SK-N-SH (cell line): ENCODE measurements at regions not wholly inside any gene's neighbourhood (a gene's known extent, or its start where the extent isn't known, plus 50 kb on each side); places are given as distances from the start of the nearest gene placed in this dataset.

Experiments
- CTCF ChIA-PET: fragments of 300-600, 350-600 bp; formaldehyde crosslinking; extraction: SDS; loops from one replicate; lab custom pipeline; 2021; lab: Yijun Ruan, JAX
- POLR2A ChIA-PET: fragments of 350-600 bp; sonication (Branson Sonifier 250); formaldehyde crosslinking; extraction: SDS; loops from one replicate; lab custom pipeline; 2020; ENCODE audit warnings: antibody characterized with exemption, inconsistent platforms; lab: Yijun Ruan, JAX
- DNase-seq: peaks from one replicate; pipeline ENCODE4 v3.0.0; 2012
- H2AFZ ChIP-seq: fragments of 200-600 bp; sonication (generic); 2 replicates; pipeline ENCODE4 v1.8.1; 2016; ENCODE audit warnings: antibody characterized with exemption, mild to moderate bottlenecking, low read depth
- H3F3A ChIP-seq: fragments of 200-600 bp; sonication (generic); replicated peaks from 2 replicates; pipeline ENCODE3; 2016; ENCODE audit warnings: antibody characterized with exemption, mild to moderate bottlenecking; ENCODE audit not compliant: insufficient read depth
- H3K27ac ChIP-seq, 2 experiments: fragments of 200-500 bp in 1 of 2; fragments of 200-600 bp in 1 of 2; sonication (Bioruptor generic) in 1 of 2; sonication (generic), shearing (Covaris generic) in 1 of 2; 2 replicates each; pipeline versions ENCODE4 v1.5.1 to v1.6.1; 2014 to 2016; ENCODE audit warnings: low read depth in 2 of 2, inconsistent platforms in 1 of 2, low read length in 1 of 2, mild to moderate bottlenecking in 1 of 2, mixed read lengths in 1 of 2
- H3K27me3 ChIP-seq: fragments of 200-600 bp; sonication (generic), shearing (Covaris generic); 2 replicates; pipeline ENCODE4 v1.6.1; 2016; ENCODE audit warnings: mixed run types; ENCODE audit not compliant: insufficient read depth
- H3K36me3 ChIP-seq, 2 experiments: fragments of 200-500 bp in 1 of 2; fragments of 200-600 bp in 1 of 2; sonication (Bioruptor generic) in 1 of 2; sonication (generic) in 1 of 2; replicated peaks in 1 of 2; 2 replicates each; pipeline versions ENCODE3 to v1.5.1; 2014 to 2016; ENCODE audit warnings: low read length in 1 of 2, mild to moderate bottlenecking in 1 of 2; ENCODE audit not compliant: insufficient read depth in 2 of 2, control insufficient read depth in 1 of 2
- H3K4me1 ChIP-seq, 2 experiments: fragments of 200-500 bp in 1 of 2; fragments of 200-600 bp in 1 of 2; sonication (Bioruptor generic) in 1 of 2; sonication (generic), shearing (Covaris generic) in 1 of 2; 2 replicates each; pipeline versions ENCODE4 v1.5.1 to v1.6.1; 2014 to 2016; ENCODE audit warnings: low read depth in 1 of 2, low read length in 1 of 2, mixed run types in 1 of 2; ENCODE audit not compliant: insufficient read depth in 2 of 2, control insufficient read depth in 1 of 2
- H3K4me2 ChIP-seq: fragments of 200-600 bp; sonication (generic), shearing (Covaris generic); 2 replicates; pipeline ENCODE4 v1.6.1; 2017; ENCODE audit warnings: mixed run types
- H3K4me3 ChIP-seq, 2 experiments: fragments of 200-500 bp in 1 of 2; fragments of 200-600 bp in 1 of 2; sonication (Bioruptor generic) in 1 of 2; sonication (generic), shearing (Covaris generic) in 1 of 2; 2 replicates each; pipeline versions ENCODE4 v1.5.1 to v1.8.1; 2014 to 2016; ENCODE audit warnings: low read depth in 2 of 2, inconsistent platforms in 1 of 2, low read length in 1 of 2, mild to moderate bottlenecking in 1 of 2, mixed read lengths in 1 of 2, moderate library complexity in 1 of 2
- H3K79me2 ChIP-seq: fragments of 200-600 bp; sonication (generic); 2 replicates; pipeline ENCODE4 v1.8.1; 2017; ENCODE audit warnings: mild to moderate bottlenecking; ENCODE audit not compliant: insufficient read depth
- H3K9ac ChIP-seq: fragments of 200-600 bp; sonication (generic); 2 replicates; pipeline ENCODE4 v1.6.1; 2017; ENCODE audit warnings: mixed run types
- H3K9me2 ChIP-seq: fragments of 200-600 bp; sonication (generic); 2 replicates; pipeline ENCODE4 v1.6.1; 2017; ENCODE audit warnings: mixed run types
- H3K9me3 ChIP-seq: fragments of 200-600 bp; sonication (generic); 2 replicates; pipeline ENCODE4 v1.6.1; 2017; ENCODE audit warnings: mixed run types, mild to moderate bottlenecking, moderate library complexity
- H4K20me1 ChIP-seq: fragments of 200-600 bp; sonication (generic); 2 replicates; pipeline ENCODE4 v1.6.1; 2017; ENCODE audit warnings: mild to moderate bottlenecking, mixed run types; ENCODE audit not compliant: insufficient read depth
- CHD2 ChIP-seq: fragments of 150-350 bp; IDR thresholded peaks from 2 replicates; pipeline ENCODE4 v1.6.1; 2018; ENCODE audit warnings: low read length; ENCODE audit not compliant: partially characterized antibody
- CTCF ChIP-seq: fragments of 200-600 bp; sonication (generic); IDR thresholded peaks from 2 replicates; pipeline ENCODE4 v1.6.1; 2017; ENCODE audit warnings: antibody characterized with exemption, mild to moderate bottlenecking, moderate library complexity
- ELF1 ChIP-seq: IDR thresholded peaks from 2 replicates; pipeline ENCODE4 v1.4.0; 2012
- EP300 ChIP-seq, 2 experiments: IDR thresholded peaks; 2 replicates each; pipeline versions ENCODE4 v1.4.0 to v1.6.1; 2012; ENCODE audit warnings: borderline replicate concordance in 1 of 2, low read depth in 1 of 2, low read length in 1 of 2
- EZH2phosphoT487 ChIP-seq: fragments of 200-600 bp; sonication (generic); IDR thresholded peaks from 2 replicates; pipeline ENCODE4 v1.6.1; 2017; ENCODE audit warnings: low read depth, mixed run types, mild to moderate bottlenecking, antibody characterized with exemption, moderate library complexity, borderline replicate concordance
- FOXJ3 ChIP-seq: sonication (generic); formaldehyde crosslinking; IDR thresholded peaks from 2 replicates; pipeline ENCODE4 v1.5.1; 2020; ENCODE audit warnings: mild to moderate bottlenecking, missing genetic modification reagents
- FOXM1 ChIP-seq: IDR thresholded peaks from 2 replicates; pipeline ENCODE4 v1.4.0; 2012; ENCODE audit warnings: low read depth, mild to moderate bottlenecking
- GATA2 ChIP-seq: sonication (generic); formaldehyde crosslinking; IDR thresholded peaks from 2 replicates; pipeline ENCODE4 v1.5.0; 2020; ENCODE audit warnings: mild to moderate bottlenecking, missing genetic modification reagents
- JUND ChIP-seq: IDR thresholded peaks from 2 replicates; pipeline ENCODE4 v1.4.0; 2012
- NFIC ChIP-seq: IDR thresholded peaks from 2 replicates; pipeline ENCODE4 v1.4.0; 2012; ENCODE audit warnings: borderline replicate concordance
- NRF1 ChIP-seq: IDR thresholded peaks from 2 replicates; pipeline ENCODE4 v1.6.1; 2012; ENCODE audit warnings: low read depth, mild to moderate bottlenecking, low read length
- PBX3 ChIP-seq: IDR thresholded peaks from 2 replicates; pipeline ENCODE4; 2012
- RXRA ChIP-seq: IDR thresholded peaks from 2 replicates; pipeline ENCODE4 v1.4.0; 2012; ENCODE audit warnings: low read depth, mild to moderate bottlenecking, borderline replicate concordance
- SMC3 ChIP-seq: IDR thresholded peaks from 2 replicates; pipeline ENCODE4 v1.6.1; 2012; ENCODE audit warnings: low read depth, low read length, improper control_type of control experiment
- TEAD4 ChIP-seq: IDR thresholded peaks from 2 replicates; pipeline ENCODE4 v1.4.0; 2012; ENCODE audit warnings: mild to moderate bottlenecking, borderline replicate concordance; ENCODE audit not compliant: insufficient read depth
- ZBTB33 ChIP-seq: IDR thresholded peaks from 2 replicates; pipeline ENCODE4 v1.4.0; 2012; ENCODE audit warnings: low read depth, borderline replicate concordance
- WGBS: methylation state at CpG from one replicate; pipeline ENCODE4 v1.1.6; 2017; ENCODE audit warnings: low lambda C conversion rate; 5-methylcytosine and 5-hydroxymethylcytosine counted together
- TF ChIP-seq, protein P1 (sequence below): IDR thresholded peaks from 2 replicates; pipeline ENCODE4 v1.6.1; 2012; ENCODE audit warnings: mild to moderate bottlenecking, low read depth, low read length, moderate library complexity
- TF ChIP-seq, protein P2 (sequence below): fragments of 150-350 bp; IDR thresholded peaks from 2 replicates; pipeline ENCODE4 v1.6.1; 2016; ENCODE audit warnings: mild to moderate bottlenecking, low read depth, low read length

DNA sequence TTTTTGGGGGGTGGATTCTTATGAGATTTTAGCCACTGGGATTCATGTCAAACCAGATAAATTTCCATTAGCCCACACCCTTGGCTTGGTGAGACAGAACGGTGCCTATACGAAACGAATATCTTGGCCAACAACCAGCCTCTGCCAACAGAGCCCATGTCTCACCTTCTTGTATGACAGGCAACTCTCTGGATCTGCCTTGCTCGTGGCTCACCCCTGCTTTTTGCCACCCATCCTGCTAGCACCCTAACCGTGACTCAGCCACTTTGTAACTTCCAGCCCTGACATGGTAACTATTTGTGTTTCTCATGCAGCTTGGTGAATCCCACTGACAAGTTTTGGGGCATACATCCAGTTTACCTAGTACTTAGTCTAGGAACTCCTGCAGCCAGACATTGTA is 457.0 kb downstream of the SPATA31D1 start:
- WGBS = 42% methylated on average over 5 of the region's 5 CpGs
- H4K20me1 ChIP-seq = no peaks in the 10 kb centered on the region
- no peaks in the 10 kb centered on the region for H3K9me2 ChIP-seq
- no peak overlapping the region for H3K4me3 ChIP-seq
- H3F3A ChIP-seq = no peaks in the 10 kb centered on the region
- no peak overlapping the region for H3K27ac ChIP-seq
- H3K27me3 ChIP-seq = no peaks in the 10 kb centered on the region
- H3K36me3 ChIP-seq = no peaks in the 10 kb centered on the region
- no peak for DNase-seq
- POLR2A ChIA-PET = no interaction called here
- H3K79me2 ChIP-seq = no peaks in the 10 kb centered on the region
- no peak for TF ChIP-seq RXRA
- TF ChIP-seq SMC3 = no peak
- no peak overlapping the region for H2AFZ ChIP-seq
- H3K9ac ChIP-seq = no peak overlapping the region
- CTCF ChIA-PET = no interaction called here
- peaks cover 8% of the 10 kb centered on the region; the same call in 1 of the 2 replicates for H3K9me3 ChIP-seq
- H3K4me2 ChIP-seq = no peak overlapping the region
- no peaks in the 10 kb centered on the region for H3K4me1 ChIP-seq

GRCh38 chr9:82447343-82447742 is 458.8 kb downstream of the SPATA31D1 start:
- Histone ChIP-seq H3K27ac (no peak overlapping the region), H3K9me3 (peaks cover 8% of the 10 kb centered on the region; the same call in 1 of the 2 replicates), H3F3A (no peaks in the 10 kb centered on the region), H2AFZ (no peak overlapping the region), H3K27me3 (no peaks in the 10 kb centered on the region), H3K36me3 (no peaks in the 10 kb centered on the region), H3K9me2 (no peaks in the 10 kb centered on the region), H3K4me1 (no peaks in the 10 kb centered on the region), H3K4me2 (no peak overlapping the region), H3K9ac (no peak overlapping the region), H3K79me2 (no peaks in the 10 kb centered on the region), H3K4me3 (no peak overlapping the region), H4K20me1 (no peaks in the 10 kb centered on the region)
- ChIA-PET POLR2A (no interaction called here), CTCF (no interaction called here)
- WGBS = 67% methylated on average over 5 of the region's 5 CpGs
- no peak for DNase-seq
- TF ChIP-seq GATA2 = no peak
- no peak for TF ChIP-seq NRF1
- no peak for TF ChIP-seq TEAD4
- no peak for TF ChIP-seq JUND
- TF ChIP-seq, protein P1, sequence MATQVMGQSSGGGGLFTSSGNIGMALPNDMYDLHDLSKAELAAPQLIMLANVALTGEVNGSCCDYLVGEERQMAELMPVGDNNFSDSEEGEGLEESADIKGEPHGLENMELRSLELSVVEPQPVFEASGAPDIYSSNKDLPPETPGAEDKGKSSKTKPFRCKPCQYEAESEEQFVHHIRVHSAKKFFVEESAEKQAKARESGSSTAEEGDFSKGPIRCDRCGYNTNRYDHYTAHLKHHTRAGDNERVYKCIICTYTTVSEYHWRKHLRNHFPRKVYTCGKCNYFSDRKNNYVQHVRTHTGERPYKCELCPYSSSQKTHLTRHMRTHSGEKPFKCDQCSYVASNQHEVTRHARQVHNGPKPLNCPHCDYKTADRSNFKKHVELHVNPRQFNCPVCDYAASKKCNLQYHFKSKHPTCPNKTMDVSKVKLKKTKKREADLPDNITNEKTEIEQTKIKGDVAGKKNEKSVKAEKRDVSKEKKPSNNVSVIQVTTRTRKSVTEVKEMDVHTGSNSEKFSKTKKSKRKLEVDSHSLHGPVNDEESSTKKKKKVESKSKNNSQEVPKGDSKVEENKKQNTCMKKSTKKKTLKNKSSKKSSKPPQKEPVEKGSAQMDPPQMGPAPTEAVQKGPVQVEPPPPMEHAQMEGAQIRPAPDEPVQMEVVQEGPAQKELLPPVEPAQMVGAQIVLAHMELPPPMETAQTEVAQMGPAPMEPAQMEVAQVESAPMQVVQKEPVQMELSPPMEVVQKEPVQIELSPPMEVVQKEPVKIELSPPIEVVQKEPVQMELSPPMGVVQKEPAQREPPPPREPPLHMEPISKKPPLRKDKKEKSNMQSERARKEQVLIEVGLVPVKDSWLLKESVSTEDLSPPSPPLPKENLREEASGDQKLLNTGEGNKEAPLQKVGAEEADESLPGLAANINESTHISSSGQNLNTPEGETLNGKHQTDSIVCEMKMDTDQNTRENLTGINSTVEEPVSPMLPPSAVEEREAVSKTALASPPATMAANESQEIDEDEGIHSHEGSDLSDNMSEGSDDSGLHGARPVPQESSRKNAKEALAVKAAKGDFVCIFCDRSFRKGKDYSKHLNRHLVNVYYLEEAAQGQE = no peak
- TF ChIP-seq FOXJ3 (CRISPR knock-in tag) = no peak
- no peak for TF ChIP-seq FOXM1
- no peak for TF ChIP-seq EZH2phosphoT487
- no peak for TF ChIP-seq PBX3
- TF ChIP-seq CHD2 = no peak
- no peak for TF ChIP-seq ELF1
- TF ChIP-seq, protein P2, sequence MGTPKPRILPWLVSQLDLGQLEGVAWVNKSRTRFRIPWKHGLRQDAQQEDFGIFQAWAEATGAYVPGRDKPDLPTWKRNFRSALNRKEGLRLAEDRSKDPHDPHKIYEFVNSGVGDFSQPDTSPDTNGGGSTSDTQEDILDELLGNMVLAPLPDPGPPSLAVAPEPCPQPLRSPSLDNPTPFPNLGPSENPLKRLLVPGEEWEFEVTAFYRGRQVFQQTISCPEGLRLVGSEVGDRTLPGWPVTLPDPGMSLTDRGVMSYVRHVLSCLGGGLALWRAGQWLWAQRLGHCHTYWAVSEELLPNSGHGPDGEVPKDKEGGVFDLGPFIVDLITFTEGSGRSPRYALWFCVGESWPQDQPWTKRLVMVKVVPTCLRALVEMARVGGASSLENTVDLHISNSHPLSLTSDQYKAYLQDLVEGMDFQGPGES = no peak
- TF ChIP-seq CTCF = no peak
- no peak for TF ChIP-seq NFIC
- no peak for TF ChIP-seq ZBTB33
- no peak for TF ChIP-seq EP300 (IDR thresholded peaks at IDR 0.05; ENCODE audit: borderline replicate concordance in 1 of 2, low read depth in 1 of 2, low read length in 1 of 2)
